GM20000 (cell line): ENCODE measurements at regions not wholly inside any gene's neighbourhood (a gene's known extent, or its start where the extent isn't known, plus 50 kb on each side); places are given as distances from the start of the nearest gene placed in this dataset.

Source experiments
- DNase-seq: peaks from one replicate; pipeline ENCODE4 v3.0.0; 2012; ENCODE audit warnings: low spot score
- TF ChIP-seq, protein P1 (sequence below): IDR thresholded peaks from 2 replicates; pipeline ENCODE4 v1.5.1; 2012; ENCODE audit warnings: mild to moderate bottlenecking, control low read depth; ENCODE audit errors: extremely low read depth, missing control alignments

DNA sequence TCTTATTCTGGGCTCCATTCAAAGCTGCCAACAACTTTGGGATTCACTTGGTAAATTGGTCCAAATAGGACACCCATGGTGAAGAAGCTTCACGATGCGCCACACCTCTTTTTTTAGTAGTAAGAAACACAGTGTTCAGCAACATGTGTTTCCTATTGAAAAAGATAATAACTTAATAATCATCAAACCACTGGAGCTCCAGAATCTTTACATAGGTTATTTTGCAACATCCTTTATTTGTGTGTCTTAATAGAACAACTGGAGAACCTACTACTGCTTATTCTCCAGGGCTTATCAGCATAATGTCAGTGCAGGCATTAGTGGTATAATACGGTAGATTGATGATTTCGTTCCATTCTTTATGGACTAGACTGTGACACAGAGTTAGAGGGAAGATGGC, 63.3 kb upstream of the DAPK1 start:
- DNase-seq = no peak
- TF ChIP-seq, protein P1, sequence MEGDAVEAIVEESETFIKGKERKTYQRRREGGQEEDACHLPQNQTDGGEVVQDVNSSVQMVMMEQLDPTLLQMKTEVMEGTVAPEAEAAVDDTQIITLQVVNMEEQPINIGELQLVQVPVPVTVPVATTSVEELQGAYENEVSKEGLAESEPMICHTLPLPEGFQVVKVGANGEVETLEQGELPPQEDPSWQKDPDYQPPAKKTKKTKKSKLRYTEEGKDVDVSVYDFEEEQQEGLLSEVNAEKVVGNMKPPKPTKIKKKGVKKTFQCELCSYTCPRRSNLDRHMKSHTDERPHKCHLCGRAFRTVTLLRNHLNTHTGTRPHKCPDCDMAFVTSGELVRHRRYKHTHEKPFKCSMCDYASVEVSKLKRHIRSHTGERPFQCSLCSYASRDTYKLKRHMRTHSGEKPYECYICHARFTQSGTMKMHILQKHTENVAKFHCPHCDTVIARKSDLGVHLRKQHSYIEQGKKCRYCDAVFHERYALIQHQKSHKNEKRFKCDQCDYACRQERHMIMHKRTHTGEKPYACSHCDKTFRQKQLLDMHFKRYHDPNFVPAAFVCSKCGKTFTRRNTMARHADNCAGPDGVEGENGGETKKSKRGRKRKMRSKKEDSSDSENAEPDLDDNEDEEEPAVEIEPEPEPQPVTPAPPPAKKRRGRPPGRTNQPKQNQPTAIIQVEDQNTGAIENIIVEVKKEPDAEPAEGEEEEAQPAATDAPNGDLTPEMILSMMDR = no peak

DNA sequence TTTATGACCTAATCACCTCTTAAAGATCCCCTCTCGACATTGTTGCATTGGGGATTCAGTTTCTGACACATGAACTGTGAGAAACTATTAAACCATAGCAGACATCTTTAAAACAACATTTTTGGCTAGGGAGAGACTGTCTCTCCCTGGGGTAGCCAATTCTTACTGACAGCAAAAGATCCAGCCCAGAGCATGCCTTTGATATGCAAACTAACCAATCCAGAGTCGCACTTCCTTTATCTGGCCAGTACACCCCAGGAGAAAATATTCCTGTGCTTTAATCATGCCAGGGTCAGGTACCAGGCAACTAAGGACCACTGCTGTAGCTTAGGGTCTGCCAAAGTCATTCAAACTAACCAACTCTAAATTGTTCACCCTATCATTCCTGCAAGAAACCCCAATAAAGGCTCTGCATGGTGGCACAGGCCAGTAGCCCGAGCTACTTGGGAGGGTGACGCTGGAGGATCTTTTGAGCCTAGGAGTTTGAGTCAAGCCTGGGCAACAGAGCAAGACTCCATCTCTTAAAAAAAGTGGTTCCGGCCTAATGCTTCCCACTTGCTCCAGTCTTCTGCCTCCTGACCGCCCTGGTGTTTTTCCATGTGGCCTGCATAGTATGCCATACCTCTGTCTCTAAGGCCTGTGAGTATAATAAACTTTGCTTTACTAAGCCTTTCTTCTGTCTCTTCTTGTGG, 62.3 kb upstream of the DAPK1 start:
- TF ChIP-seq, protein P1 = no peak

GRCh38 chr9:87436716-87437115, 61.0 kb upstream of the DAPK1 start:
- TF ChIP-seq, protein P1 = no peak
- no peak for DNase-seq

More for the DNA sequence above, 62.3 kb upstream of the DAPK1 start:
- DNase-seq = no peak

DNA sequence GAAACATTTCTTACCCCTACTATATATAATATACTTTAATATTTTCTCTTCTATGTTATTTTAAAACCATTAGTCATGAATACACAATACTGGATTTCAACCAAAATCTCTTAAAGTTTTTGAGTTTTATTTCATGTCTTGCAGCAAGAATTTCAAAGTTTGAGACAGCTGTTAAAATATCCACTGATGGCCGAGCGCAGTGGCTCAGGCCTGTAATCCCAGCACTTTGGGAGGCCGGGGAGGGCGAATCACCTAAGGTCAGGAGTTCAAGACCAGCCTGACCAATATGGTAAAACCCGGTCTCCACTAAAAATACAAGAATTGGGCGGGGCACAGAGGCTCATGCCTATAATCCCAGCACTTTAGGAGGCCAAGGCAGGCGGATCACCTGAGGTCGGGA, 59.7 kb upstream of the DAPK1 start:
- TF ChIP-seq, protein P1 = no peak
- DNase-seq = no peak

GRCh38 chr9:87441251-87441650, 56.4 kb upstream of the DAPK1 start:
- DNase-seq = no peak
- TF ChIP-seq, protein P1 = no peak

- TF ChIP-seq, protein P1 = no peak
- no peak for DNase-seq
These were observed 55.2 kb upstream of the DAPK1 start for GRCh38 chr9:87442451-87442850.

GRCh38 chr9:87443006-87443405, 54.7 kb upstream of the DAPK1 start:
- TF ChIP-seq, protein P1 = no peak
- no peak for DNase-seq
